IPS-18a (cell line): ENCODE measurements at regions not wholly inside any gene's neighbourhood (a gene's known extent, or its start where the extent isn't known, plus 50 kb on each side); places are given as distances from the start of the nearest gene placed in this dataset.

Experiments
- H3K27ac ChIP-seq: one replicate; pipeline ENCODE4 v1.5.1; 2013; ENCODE audit warnings: low read length
- H3K27me3 ChIP-seq: one replicate; pipeline ENCODE4 v1.6.1; 2013; ENCODE audit warnings: mild to moderate bottlenecking, low read length; ENCODE audit not compliant: control insufficient read depth, insufficient read depth
- H3K36me3 ChIP-seq: one replicate; pipeline ENCODE4 v1.6.1; 2013; ENCODE audit warnings: low read depth, low read length; ENCODE audit not compliant: control insufficient read depth
- H3K4me1 ChIP-seq: one replicate; pipeline ENCODE4 v1.6.1; 2013; ENCODE audit warnings: low read depth, low read length; ENCODE audit not compliant: control insufficient read depth
- H3K4me3 ChIP-seq: one replicate; pipeline ENCODE4 v1.5.1; 2013; ENCODE audit warnings: low read length
- H3K9ac ChIP-seq: one replicate; pipeline ENCODE4 v1.6.1; 2013; ENCODE audit warnings: mild to moderate bottlenecking, low read length, moderate library complexity
- H3K9me3 ChIP-seq: one replicate; pipeline ENCODE4 v1.6.1; 2013; ENCODE audit warnings: low read depth, low read length; ENCODE audit not compliant: control insufficient read depth

- Histone ChIP-seq H3K4me3 (no peak overlapping the region), H3K27ac (no peak overlapping the region), H3K4me1 (no peaks in the 10 kb centered on the region), H3K9ac (no peak overlapping the region), H3K27me3 (no peaks in the 10 kb centered on the region), H3K36me3 (no peaks in the 10 kb centered on the region), H3K9me3 (no peaks in the 10 kb centered on the region)
Measured at GRCh38 chr1:90452491-90452890, 264.6 kb downstream of the BARHL2 start.

- H3K4me1 ChIP-seq, result no peaks in the 10 kb centered on the region
- H3K27ac ChIP-seq, result no peak overlapping the region
- H3K9me3 ChIP-seq, result no peaks in the 10 kb centered on the region
- H3K9ac ChIP-seq, result no peak overlapping the region
- H3K27me3 ChIP-seq, result no peaks in the 10 kb centered on the region
- H3K4me3 ChIP-seq, result no peak overlapping the region
- no peaks in the 10 kb centered on the region for H3K36me3 ChIP-seq
Measured at GRCh38 chr1:90443354-90443753, 273.7 kb downstream of the BARHL2 start.

DNA sequence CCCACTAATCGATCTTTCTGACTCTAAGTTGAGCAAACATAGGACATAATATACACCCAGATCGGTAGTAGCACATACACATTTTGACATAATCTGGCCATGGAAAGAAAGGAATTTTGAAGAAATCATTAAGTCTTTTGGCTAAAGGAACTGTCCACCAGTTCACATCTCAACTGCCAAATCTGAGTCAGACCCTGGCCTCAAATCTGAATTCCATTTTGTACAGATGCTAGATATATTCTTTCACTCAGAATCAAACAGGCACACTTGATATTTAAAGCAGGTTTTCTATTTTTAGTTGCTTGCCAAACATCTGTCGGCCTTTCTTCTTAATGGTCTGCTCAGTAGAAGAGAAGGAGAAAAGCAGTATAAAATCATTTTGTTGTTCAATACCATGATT, 281.8 kb downstream of the BARHL2 start:
- H3K9ac ChIP-seq, result no peak overlapping the region
- no peaks in the 10 kb centered on the region for H3K9me3 ChIP-seq
- H3K27ac ChIP-seq, result no peak overlapping the region
- H3K27me3 ChIP-seq, result no peaks in the 10 kb centered on the region
- H3K4me1 ChIP-seq, result no peaks in the 10 kb centered on the region
- H3K4me3 ChIP-seq, result no peak overlapping the region
- no peaks in the 10 kb centered on the region for H3K36me3 ChIP-seq

DNA sequence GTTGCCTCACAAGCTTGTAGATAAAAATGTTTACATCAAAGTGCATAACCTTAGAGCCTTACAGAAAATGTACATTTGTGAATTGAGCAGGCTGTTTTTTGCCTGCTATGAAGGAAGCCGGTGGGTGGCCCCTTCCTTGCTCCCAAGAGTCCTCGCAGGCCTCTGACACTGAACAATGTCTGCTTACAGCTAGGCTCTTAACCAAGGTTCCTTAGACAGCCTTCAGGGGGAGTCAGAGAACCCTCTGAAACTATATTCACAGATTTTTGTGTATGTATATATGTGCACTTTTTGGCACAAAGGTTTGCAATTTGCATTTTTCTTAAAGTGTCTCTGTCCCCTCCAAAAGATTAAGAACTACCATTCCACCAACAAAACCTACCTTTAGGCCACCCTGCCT, 282.6 kb downstream of the BARHL2 start:
- H3K36me3 ChIP-seq, result no peaks in the 10 kb centered on the region
- no peaks in the 10 kb centered on the region for H3K9me3 ChIP-seq
- no peaks in the 10 kb centered on the region for H3K27me3 ChIP-seq
- no peaks in the 10 kb centered on the region for H3K4me1 ChIP-seq
- H3K27ac ChIP-seq, result no peak overlapping the region
- no peak overlapping the region for H3K4me3 ChIP-seq
- H3K9ac ChIP-seq, result no peak overlapping the region

- Histone ChIP-seq H3K9ac (no peak overlapping the region), H3K27ac (no peak overlapping the region), H3K4me3 (no peak overlapping the region), H3K4me1 (no peaks in the 10 kb centered on the region), H3K36me3 (no peaks in the 10 kb centered on the region), H3K27me3 (no peaks in the 10 kb centered on the region), H3K9me3 (no peaks in the 10 kb centered on the region)
Measured at GRCh38 chr1:90417126-90417525, 300.0 kb downstream of the BARHL2 start.

- Histone ChIP-seq H3K4me3 (no peak overlapping the region), H3K9me3 (no peaks in the 10 kb centered on the region), H3K27me3 (no peaks in the 10 kb centered on the region), H3K9ac (no peak overlapping the region), H3K27ac (no peak overlapping the region), H3K4me1 (no peaks in the 10 kb centered on the region), H3K36me3 (no peaks in the 10 kb centered on the region)
Measured at GRCh38 chr1:90414201-90414600, 302.9 kb downstream of the BARHL2 start.

- Histone ChIP-seq H3K4me3 (no peak overlapping the region), H3K4me1 (no peaks in the 10 kb centered on the region), H3K9ac (no peak overlapping the region), H3K9me3 (no peaks in the 10 kb centered on the region), H3K27me3 (no peaks in the 10 kb centered on the region), H3K27ac (no peak overlapping the region), H3K36me3 (no peaks in the 10 kb centered on the region)
Measured at GRCh38 chr1:90413519-90413918, 303.6 kb downstream of the BARHL2 start.

DNA sequence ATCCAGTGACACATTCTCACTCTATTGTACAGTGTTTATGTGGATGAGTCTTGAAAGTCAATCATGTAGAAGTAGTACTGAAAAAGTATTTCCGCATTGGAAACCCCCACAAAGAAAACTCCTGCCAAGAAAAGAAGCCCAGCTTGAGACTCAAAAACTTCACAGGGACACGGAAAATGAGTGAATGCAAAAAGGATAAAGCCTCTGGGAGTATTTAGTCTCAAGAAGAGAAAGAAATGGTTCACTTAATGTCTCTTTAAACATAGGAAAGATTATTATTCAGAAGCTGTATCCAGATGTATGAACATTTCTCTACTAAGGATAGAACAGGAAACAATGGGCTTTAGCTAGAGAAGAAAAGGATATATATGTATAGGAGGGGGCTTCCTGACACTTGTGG, 304.5 kb downstream of the BARHL2 start:
- H3K9ac ChIP-seq, result no peak overlapping the region
- H3K27me3 ChIP-seq, result no peaks in the 10 kb centered on the region
- no peaks in the 10 kb centered on the region for H3K9me3 ChIP-seq
- no peaks in the 10 kb centered on the region for H3K36me3 ChIP-seq
- H3K4me3 ChIP-seq, result no peak overlapping the region
- H3K4me1 ChIP-seq, result no peaks in the 10 kb centered on the region
- H3K27ac ChIP-seq, result no peak overlapping the region

- Histone ChIP-seq H3K27ac (no peak overlapping the region), H3K9me3 (no peaks in the 10 kb centered on the region), H3K36me3 (no peaks in the 10 kb centered on the region), H3K4me1 (no peaks in the 10 kb centered on the region), H3K4me3 (no peak overlapping the region), H3K27me3 (no peaks in the 10 kb centered on the region), H3K9ac (no peak overlapping the region)
Measured at GRCh38 chr1:90411185-90411584, 305.9 kb downstream of the BARHL2 start.

GRCh38 chr1:90407737-90408136, 309.4 kb downstream of the BARHL2 start:
- Histone ChIP-seq H3K27ac (no peak overlapping the region), H3K9me3 (no peaks in the 10 kb centered on the region), H3K4me3 (no peak overlapping the region), H3K27me3 (no peaks in the 10 kb centered on the region), H3K36me3 (no peaks in the 10 kb centered on the region), H3K4me1 (peaks cover 7% of the 10 kb centered on the region), H3K9ac (no peak overlapping the region)

DNA sequence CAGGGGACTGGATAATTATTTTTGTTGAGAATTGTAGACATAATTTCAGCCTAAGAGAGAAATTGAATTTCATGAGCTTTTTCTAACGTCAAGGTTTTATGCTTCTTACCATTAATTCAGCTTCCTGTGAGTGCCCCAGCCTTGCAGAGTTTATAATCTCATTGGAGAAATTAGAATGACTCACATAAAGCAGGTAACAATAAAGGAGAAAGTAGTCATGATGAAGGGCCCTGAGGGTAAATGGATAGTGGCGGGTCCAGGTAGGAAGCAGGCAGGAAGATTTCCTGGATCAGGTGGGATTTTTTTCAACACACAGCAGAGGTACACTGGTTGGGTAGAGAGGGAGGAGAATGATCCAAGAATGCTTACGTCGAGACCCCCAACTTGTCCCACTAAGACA, 311.4 kb downstream of the BARHL2 start:
- H3K4me3 ChIP-seq, result no peak overlapping the region
- no peak overlapping the region for H3K27ac ChIP-seq
- H3K9me3 ChIP-seq, result no peaks in the 10 kb centered on the region
- H3K4me1 ChIP-seq, result peaks cover 8% of the 10 kb centered on the region
- H3K9ac ChIP-seq, result no peak overlapping the region
- no peaks in the 10 kb centered on the region for H3K27me3 ChIP-seq
- no peaks in the 10 kb centered on the region for H3K36me3 ChIP-seq

GRCh38 chr1:90402893-90403849, 313.9 kb downstream of the BARHL2 start:
- Histone ChIP-seq H3K27me3 (no peaks in the 10 kb centered on the region), H3K36me3 (no peaks in the 10 kb centered on the region), H3K4me3 (no peak overlapping the region), H3K4me1 (peaks cover 8% of the 10 kb centered on the region), H3K9me3 (no peaks in the 10 kb centered on the region), H3K27ac (no peak overlapping the region), H3K9ac (no peak overlapping the region)
